Transverse colon (tissue), 4 donors: ENCODE measurements at regions not wholly inside any gene's neighbourhood (a gene's known extent, or its start where the extent isn't known, plus 50 kb on each side); places are given as distances from the start of the nearest gene placed in this dataset.

Experiments
- CTCF ChIP-seq, 5 experiments: fragments of 200-600 bp in 3 of 5; fragments of 450-650 bp in 2 of 5; sonication (generic) in 3 of 5; IDR thresholded peaks; 1 replicate in 2 of 5; 2 replicates in 3 of 5; pipeline ENCODE4 v1.5.1; 2016 to 2017; ENCODE audit warnings: antibody characterized with exemption in 5 of 5, inconsistent platforms in 3 of 5, mild to moderate bottlenecking in 2 of 5, moderate library complexity in 1 of 5
- POLR2A ChIP-seq: fragments of 450-650 bp; IDR thresholded peaks from one replicate; pipeline ENCODE4 v1.6.1; 2016; ENCODE audit warnings: antibody characterized with exemption, mild to moderate bottlenecking, moderate library complexity
- POLR2AphosphoS5 ChIP-seq, 3 donors: sonication (generic); formaldehyde crosslinking; IDR thresholded peaks; one replicate each; pipeline ENCODE4 v1.6.1; 2016; ENCODE audit warnings: antibody characterized with exemption in 3 of 3

GRCh38 chr17:70271200-70271599, 101.9 kb downstream of the KCNJ2 start:
- no peak for TF ChIP-seq CTCF (IDR thresholded peaks at IDR 0.05)
- TF ChIP-seq POLR2AphosphoS5 (IDR thresholded peaks at IDR 0.05), result no peak
- TF ChIP-seq POLR2A, result no peak
